ENCODE measurements at regions not wholly inside any gene's neighbourhood (a gene's known extent, or its start where the extent isn't known, plus 50 kb on each side); places are given as distances from the start of the nearest gene placed in this dataset.
"Not testable (repeated sequence)": the region's sequence is repeated elsewhere in the genome, so short reads cannot be mapped to it uniquely, and the experiment has no call there.

DNA sequence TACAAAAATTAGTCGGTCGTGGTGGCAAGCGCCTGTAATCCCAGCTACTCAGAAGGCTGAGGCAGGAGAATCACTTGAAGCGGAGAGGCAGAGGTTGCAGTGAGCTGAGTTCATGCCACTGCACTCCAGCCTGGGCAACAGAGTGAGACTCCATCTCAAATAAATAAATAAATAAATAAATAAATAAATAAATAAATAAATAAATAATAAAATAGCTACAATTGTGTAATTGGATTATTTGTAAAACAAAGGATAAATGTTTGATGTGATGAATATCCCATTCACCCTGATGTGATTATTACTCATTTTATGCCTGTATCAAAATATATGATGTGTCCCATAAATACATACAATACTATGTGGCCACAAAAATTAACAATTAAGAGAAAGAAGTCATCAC, 1127.0 kb upstream of the POT1 start:
- TF ChIP-seq, protein P1, sequence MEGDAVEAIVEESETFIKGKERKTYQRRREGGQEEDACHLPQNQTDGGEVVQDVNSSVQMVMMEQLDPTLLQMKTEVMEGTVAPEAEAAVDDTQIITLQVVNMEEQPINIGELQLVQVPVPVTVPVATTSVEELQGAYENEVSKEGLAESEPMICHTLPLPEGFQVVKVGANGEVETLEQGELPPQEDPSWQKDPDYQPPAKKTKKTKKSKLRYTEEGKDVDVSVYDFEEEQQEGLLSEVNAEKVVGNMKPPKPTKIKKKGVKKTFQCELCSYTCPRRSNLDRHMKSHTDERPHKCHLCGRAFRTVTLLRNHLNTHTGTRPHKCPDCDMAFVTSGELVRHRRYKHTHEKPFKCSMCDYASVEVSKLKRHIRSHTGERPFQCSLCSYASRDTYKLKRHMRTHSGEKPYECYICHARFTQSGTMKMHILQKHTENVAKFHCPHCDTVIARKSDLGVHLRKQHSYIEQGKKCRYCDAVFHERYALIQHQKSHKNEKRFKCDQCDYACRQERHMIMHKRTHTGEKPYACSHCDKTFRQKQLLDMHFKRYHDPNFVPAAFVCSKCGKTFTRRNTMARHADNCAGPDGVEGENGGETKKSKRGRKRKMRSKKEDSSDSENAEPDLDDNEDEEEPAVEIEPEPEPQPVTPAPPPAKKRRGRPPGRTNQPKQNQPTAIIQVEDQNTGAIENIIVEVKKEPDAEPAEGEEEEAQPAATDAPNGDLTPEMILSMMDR (optimal IDR thresholded peaks at IDR 0.05 in 1 of 3, IDR thresholded peaks at IDR 0.05 in 1 of 3, conservative IDR thresholded peaks at IDR 0.05 in 1 of 3; ENCODE audit: extremely low read depth in 1 of 3, insufficient read depth in 2 of 3, low read length in 3 of 3) = not testable (repeated sequence)
- TF ChIP-seq EZH2 (IDR thresholded peaks at IDR 0.05; ENCODE audit: low read length) = not testable (repeated sequence)

Measured in keratinocyte (primary cell).